ENCODE measurements at regions not wholly inside any gene's neighbourhood (a gene's known extent, or its start where the extent isn't known, plus 50 kb on each side); places are given as distances from the start of the nearest gene placed in this dataset.

DNA sequence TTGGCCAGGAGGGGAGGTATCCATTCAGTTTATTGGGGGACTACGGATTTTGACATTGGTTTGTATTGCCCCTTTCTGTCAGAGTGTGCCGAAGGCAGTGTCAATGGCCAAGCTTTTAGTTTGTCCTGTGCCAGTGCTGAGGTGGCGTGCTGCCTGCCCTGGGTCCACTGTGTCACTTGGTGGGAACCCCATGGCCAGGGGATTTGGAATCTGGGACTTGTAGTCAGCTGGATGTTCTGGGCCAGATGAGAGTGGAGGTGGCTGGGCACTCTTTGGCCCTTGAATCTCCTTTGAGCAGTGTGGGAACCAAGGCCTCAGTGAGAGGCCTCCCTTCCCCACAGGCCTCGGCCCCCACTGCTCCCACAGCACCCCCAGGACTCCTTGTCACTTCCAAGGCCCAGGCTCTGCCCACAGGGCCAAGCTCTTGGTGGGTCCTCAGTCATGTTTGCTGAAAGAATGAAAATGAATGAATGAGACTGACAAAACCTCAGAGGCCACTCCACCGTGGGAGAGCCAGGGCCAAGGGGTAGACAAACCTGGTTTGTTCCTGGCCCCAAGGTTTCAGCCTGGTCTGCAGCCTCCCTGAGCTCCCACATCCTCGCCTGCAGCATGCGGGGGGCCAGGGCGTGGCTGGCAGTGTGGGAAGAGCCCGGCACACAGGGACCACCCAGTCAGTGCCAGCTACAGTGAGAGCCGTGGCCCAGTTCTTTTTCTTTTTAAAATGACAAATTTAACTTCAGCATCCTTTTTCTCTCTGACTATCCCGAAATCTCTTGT, 412.2 kb downstream of the MATN1 start:
- no peak for DNase-seq

DNA sequence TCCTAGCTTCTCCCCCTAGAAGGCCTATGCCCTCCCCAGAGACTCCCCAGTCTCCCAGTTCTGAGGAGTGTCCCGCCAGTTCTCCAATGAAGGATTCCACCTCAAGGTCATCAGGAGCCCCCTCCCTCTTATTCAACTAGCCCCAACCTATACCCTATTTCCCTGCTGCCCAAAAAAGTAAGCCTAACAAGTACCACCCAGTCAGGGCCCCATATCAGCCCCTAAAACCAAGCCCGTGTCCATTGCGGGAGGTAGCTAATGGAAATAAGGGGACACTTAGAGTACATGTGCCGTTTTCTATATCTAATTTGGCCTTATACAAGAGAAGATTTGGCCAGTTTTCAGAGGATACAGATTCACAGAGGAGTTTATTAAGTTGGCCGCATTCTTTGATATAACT, 416.2 kb downstream of the MATN1 start:
- DNase-seq: no peak

DNA sequence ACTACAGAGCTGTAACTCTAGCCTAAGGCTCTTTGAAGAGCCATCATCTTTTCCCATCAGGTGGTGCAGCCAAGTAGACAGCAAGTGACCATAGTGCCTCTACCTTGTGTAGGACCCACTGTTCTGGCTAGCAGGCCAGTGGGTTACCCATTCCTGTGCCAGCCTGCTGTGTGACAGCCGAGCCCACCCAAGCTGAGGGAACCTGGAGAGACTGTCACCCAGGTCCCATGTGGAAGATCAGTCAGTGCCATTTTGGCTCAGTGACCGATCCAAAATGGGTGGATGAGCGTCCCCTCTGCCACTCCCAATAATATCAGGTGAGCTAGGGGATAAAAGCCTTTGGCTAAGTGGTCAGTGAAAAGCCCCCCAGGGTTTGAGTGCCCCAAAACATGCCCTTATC, 417.9 kb downstream of the MATN1 start:
- DNase-seq: no peak

- no peak for DNase-seq
Measured at GRCh38 chr1:30305061-30305460, 418.3 kb downstream of the MATN1 start.

GRCh38 chr1:30304080-30304479, 419.3 kb downstream of the MATN1 start:
- no peak for DNase-seq

GRCh38 chr1:30303387-30303786, 420.0 kb downstream of the MATN1 start:
- DNase-seq: no peak

- no peak for DNase-seq
Measured at GRCh38 chr1:30302858-30303257, 420.5 kb downstream of the MATN1 start.

DNA sequence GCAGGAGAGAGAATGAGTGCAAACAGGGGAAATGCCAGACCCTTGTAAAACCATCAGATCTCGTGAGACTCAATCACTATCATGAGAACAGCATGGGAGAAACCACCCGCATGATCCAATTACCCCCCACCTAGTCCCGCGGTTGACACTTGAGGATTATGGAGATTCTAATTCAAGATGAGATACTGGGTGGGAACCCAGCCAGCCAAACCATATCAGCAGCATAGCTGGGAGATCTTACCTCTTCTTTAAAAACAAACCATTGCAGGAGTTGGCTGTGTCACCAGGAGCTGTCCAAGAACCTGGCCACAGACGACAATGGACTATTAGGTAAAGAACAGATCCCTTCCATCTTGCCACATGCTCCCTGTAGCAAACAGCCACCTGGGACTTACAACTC, 422.7 kb downstream of the MATN1 start:
- DNase-seq: no peak

GRCh38 chr1:30299393-30299792, 424.0 kb downstream of the MATN1 start:
- no peak for DNase-seq

- no peak for DNase-seq
Measured at GRCh38 chr1:30295674-30296073, 427.7 kb downstream of the MATN1 start.

- DNase-seq: no peak
Measured at GRCh38 chr1:30295266-30295665, 428.1 kb downstream of the MATN1 start.

DNA sequence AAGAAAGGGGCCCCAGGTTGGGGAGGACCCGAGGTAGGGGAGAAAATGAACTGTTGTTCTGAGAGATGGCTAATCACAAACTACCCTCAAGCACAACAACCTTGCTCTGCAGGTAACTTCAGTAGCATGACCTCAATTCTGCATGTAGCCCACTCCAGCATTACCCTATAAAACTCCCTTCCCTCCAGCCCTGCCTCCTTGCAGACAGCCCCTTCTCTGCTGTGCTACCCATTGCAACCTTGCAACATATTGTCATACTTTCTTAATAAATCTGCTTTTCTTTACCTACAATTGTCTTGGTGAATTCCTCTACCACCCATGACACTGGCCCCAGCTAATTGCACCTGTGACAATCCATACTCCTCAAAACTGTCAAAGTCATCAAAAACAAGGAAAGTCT, 428.9 kb downstream of the MATN1 start:
- no peak for DNase-seq

DNA sequence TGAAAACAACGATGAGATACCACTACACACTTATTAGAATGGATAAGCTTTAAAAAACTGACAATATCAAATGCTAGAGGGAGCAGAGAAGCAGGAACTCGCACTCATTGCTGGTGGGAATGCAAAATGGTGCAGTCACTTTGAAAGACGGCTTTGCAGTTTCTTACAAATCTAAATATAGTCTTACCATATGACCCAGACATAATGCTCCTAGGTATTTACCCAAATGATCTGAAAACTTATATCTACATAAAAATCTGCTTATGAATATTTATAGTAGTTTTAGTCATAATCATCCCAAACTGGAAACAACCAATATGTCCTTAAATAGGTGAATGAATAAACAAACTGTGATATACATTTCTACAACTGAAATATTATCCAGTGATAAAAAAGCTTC, 430.9 kb downstream of the MATN1 start:
- no peak for DNase-seq

GRCh38 chr1:30291526-30291925, 431.9 kb downstream of the MATN1 start:
- no peak for DNase-seq

- no peak for DNase-seq
Measured at GRCh38 chr1:30290581-30290980, 432.8 kb downstream of the MATN1 start.

- DNase-seq: no peak
Measured at GRCh38 chr1:30287976-30288375, 435.4 kb downstream of the MATN1 start.

DNA sequence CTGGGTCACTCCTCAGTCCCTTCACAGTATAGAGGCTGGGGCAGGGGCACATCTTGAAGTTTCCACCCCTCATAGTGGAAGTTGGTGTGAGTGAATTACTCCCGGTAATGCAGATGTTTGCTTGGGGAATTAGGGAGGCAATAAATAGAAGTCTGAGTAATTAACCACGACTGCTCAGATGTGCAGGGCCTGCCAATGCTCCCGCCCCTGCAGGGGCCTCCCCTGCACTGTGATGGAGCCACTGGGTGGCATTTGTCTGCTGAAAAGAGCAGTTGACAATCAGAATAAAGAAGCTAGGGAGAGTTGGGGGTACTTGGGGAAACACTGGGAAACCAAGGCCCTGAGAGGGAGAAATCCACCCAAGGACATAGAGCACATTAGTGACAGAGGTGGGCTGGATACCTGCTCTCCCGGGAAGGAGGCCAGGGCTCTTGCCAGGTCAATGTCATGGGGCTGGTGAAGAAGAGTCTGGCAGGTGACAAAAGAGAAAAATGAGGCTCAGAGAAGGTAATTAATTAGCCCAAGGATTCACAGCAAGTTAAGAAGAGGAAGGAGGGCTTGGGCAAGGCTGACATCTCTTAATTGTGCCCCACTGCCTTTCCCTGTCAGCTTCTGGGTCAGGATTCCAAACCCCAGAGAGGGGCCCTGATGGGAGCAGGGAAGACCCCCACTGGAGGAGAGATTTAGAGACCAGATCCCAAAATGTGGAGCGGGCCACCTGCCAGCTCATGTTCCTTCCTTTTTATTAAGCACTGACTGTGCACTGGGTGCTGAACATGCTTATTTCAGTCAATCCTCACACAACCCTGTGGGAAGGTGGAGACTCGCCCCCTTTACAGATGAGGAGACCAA, 436.2 kb downstream of the MATN1 start:
- DNase-seq: no peak

DNA sequence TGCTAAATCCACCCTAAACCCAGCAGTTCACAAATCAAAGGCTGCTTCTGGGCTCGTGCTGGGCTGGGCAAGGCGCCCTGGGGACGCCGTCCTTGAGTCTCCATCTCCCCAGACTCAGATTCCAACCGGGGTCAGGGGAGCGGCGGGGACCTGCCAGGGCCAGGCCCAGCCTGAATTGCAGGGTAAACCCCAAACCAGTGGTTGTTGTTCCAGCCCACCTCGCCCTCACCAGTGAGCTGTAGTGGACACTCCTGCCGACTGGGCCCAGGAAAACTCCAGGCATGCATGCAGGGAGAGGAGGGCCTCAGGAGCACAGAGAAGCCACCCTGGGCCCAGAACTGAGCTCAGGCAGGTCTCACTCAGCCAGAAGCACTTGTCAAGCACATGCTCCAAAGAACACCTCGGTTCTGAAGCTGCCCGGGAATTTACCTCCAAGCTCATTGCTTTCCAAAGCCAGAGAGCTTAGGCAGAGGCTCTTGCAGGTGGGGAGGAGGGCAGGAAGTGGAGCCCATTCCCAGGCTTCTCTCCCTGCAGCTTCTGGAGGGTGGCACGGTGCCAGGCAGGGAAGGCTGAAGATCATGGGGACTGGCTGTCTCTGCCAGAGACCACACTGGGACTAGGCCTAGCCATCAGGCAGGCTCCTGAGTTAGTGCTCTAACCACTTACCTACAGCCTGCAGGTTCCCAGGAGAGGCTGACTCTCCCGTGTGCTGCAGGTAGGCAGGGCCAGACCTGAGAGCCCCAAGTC, 437.0 kb downstream of the MATN1 start:
- no peak for DNase-seq

- no peak for DNase-seq
Measured at GRCh38 chr1:30285501-30285932, 437.9 kb downstream of the MATN1 start.

DNA sequence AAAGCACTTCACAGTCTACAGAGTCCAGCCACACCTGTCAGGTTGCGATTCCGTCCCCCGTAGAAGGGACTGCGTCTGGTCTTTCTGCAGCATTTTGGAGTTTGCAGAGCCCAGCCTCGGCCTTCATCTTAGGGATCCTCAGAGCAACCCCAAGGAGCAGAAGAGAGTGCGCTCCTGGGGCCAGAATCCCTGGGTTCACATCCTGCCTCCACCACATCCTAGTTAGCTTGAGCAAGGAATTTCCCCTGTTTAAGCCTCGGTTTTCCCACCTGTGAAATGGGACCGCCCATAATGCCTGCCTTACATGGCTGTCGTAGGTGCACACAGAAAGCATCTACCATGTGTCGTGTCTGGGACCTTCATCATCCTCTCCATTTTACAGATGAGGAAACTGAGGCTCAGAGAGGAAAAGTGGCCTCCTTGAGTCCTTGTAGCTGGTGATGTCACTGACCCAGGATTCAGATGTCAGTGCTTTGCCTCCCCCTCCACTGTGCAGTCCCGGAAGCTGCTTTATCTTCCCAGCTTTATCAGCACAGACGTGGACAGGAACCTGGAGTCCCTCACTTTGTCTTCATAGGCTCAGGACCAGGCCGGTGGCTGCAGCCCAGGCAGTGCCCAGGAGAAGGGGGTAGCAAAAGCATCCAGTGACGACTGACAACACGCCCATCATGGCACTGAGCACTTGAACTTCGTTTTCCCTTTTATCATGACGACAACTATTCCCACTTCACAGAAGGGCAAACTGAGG, 438.5 kb downstream of the MATN1 start:
- DNase-seq: no peak

DNA sequence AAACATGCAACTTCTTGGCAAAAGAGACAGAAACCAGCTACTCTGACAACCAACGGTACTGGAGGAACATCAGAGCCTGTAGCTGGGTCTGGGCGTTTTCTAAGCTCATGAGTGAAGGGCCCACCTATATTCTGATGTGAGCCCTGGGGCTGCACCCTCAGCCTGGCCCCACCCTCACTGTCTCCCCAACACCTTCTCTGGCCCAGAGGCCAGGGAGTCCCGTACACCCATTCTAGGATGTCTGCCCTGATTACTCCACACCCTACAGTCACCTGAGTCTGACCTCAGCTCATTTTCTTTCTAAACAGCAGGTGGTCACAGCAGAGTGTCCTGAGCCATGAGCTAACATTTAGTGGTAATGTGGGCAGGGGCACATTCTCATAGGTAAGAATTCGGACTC, 439.2 kb downstream of the MATN1 start:
- DNase-seq: no peak

- no peak for DNase-seq
Measured at GRCh38 chr1:30283199-30283962, 440.0 kb downstream of the MATN1 start.
